ENCODE measurements at regions not wholly inside any gene's neighbourhood (a gene's known extent, or its start where the extent isn't known, plus 50 kb on each side); places are given as distances from the start of the nearest gene placed in this dataset.

DNA sequence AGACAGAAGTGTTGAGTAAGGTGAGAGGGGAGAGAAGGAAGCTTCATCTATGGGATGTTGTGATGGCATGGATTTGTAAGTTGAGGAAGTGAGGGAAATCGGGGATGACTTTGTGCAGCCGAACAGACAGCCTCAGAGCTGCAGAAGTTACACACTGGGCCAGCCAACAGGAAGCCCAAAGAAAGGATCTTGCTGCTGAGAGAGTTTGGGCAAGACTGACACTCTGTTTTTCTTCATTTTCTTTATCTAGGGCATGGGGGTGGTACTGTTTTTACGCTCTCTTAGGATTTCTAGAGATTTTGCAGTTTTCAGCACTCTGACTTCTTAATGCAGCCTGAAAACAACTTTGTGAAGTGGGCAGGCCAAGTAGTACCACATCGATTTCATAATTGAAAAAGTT lies 509.9 kb upstream of the TENM4 start:
- TF ChIP-seq, protein P1, sequence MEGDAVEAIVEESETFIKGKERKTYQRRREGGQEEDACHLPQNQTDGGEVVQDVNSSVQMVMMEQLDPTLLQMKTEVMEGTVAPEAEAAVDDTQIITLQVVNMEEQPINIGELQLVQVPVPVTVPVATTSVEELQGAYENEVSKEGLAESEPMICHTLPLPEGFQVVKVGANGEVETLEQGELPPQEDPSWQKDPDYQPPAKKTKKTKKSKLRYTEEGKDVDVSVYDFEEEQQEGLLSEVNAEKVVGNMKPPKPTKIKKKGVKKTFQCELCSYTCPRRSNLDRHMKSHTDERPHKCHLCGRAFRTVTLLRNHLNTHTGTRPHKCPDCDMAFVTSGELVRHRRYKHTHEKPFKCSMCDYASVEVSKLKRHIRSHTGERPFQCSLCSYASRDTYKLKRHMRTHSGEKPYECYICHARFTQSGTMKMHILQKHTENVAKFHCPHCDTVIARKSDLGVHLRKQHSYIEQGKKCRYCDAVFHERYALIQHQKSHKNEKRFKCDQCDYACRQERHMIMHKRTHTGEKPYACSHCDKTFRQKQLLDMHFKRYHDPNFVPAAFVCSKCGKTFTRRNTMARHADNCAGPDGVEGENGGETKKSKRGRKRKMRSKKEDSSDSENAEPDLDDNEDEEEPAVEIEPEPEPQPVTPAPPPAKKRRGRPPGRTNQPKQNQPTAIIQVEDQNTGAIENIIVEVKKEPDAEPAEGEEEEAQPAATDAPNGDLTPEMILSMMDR (IDR thresholded peaks at IDR 0.05) = no peak
- no peak for TF ChIP-seq POLR2AphosphoS5 (IDR thresholded peaks at IDR 0.05; ENCODE audit: low read depth, low read length)
- no peak for TF ChIP-seq TCF7L2 (IDR thresholded peaks at IDR 0.05; ENCODE audit: low read depth, low read length)
- TF ChIP-seq, protein P2, sequence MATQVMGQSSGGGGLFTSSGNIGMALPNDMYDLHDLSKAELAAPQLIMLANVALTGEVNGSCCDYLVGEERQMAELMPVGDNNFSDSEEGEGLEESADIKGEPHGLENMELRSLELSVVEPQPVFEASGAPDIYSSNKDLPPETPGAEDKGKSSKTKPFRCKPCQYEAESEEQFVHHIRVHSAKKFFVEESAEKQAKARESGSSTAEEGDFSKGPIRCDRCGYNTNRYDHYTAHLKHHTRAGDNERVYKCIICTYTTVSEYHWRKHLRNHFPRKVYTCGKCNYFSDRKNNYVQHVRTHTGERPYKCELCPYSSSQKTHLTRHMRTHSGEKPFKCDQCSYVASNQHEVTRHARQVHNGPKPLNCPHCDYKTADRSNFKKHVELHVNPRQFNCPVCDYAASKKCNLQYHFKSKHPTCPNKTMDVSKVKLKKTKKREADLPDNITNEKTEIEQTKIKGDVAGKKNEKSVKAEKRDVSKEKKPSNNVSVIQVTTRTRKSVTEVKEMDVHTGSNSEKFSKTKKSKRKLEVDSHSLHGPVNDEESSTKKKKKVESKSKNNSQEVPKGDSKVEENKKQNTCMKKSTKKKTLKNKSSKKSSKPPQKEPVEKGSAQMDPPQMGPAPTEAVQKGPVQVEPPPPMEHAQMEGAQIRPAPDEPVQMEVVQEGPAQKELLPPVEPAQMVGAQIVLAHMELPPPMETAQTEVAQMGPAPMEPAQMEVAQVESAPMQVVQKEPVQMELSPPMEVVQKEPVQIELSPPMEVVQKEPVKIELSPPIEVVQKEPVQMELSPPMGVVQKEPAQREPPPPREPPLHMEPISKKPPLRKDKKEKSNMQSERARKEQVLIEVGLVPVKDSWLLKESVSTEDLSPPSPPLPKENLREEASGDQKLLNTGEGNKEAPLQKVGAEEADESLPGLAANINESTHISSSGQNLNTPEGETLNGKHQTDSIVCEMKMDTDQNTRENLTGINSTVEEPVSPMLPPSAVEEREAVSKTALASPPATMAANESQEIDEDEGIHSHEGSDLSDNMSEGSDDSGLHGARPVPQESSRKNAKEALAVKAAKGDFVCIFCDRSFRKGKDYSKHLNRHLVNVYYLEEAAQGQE (IDR thresholded peaks at IDR 0.05; ENCODE audit: insufficient read depth in 1 of 2, low read depth in 2 of 2, low read length in 1 of 2) = no peak
- no peak for TF ChIP-seq SIN3A (IDR thresholded peaks at IDR 0.05; ENCODE audit: borderline replicate concordance, insufficient read depth, low read depth, low read length)

All from Panc1 (cell line).